ENCODE measurements at regions not wholly inside any gene's neighbourhood (a gene's known extent, or its start where the extent isn't known, plus 50 kb on each side); places are given as distances from the start of the nearest gene placed in this dataset.

- DNase-seq (ENCODE audit: low read depth), result no peak
Measured at GRCh38 chr6:48818052-48818412, 645.0 kb downstream of the MMUT start.

GRCh38 chr6:48817333-48818051 lies 645.6 kb downstream of the MMUT start:
- no peak for DNase-seq (ENCODE audit: low read depth)

GRCh38 chr6:48814957-48815356 lies 648.1 kb downstream of the MMUT start:
- DNase-seq (ENCODE audit: low read depth), result no peak

GRCh38 chr6:48813836-48814235 lies 649.2 kb downstream of the MMUT start:
- DNase-seq (ENCODE audit: low read depth), result no peak

- no peak for DNase-seq (ENCODE audit: low read depth)
Measured at GRCh38 chr6:48809700-48810099, 653.4 kb downstream of the MMUT start.

- no peak for DNase-seq (ENCODE audit: low read depth)
Measured at GRCh38 chr6:48809245-48809644, 653.8 kb downstream of the MMUT start.

GRCh38 chr6:48798296-48798695 lies 664.8 kb downstream of the MMUT start:
- DNase-seq (ENCODE audit: low read depth), result no peak

GRCh38 chr6:48782225-48782624 lies 671.2 kb upstream of the PTCHD4 start:
- no peak for DNase-seq (ENCODE audit: low read depth)

GRCh38 chr6:48777411-48777810 lies 666.4 kb upstream of the PTCHD4 start:
- DNase-seq (ENCODE audit: low read depth), result no peak

GRCh38 chr6:48775157-48775556 lies 664.2 kb upstream of the PTCHD4 start:
- no peak for DNase-seq (ENCODE audit: low read depth)

GRCh38 chr6:48774276-48774675 lies 663.3 kb upstream of the PTCHD4 start:
- DNase-seq (ENCODE audit: low read depth), result no peak

GRCh38 chr6:48766349-48766748 lies 655.4 kb upstream of the PTCHD4 start:
- no peak for DNase-seq (ENCODE audit: low read depth)

- DNase-seq (ENCODE audit: low read depth), result no peak
Measured at GRCh38 chr6:48765352-48765961, 654.5 kb upstream of the PTCHD4 start.

GRCh38 chr6:48764286-48765044 lies 653.5 kb upstream of the PTCHD4 start:
- DNase-seq (ENCODE audit: low read depth), result no peak

GRCh38 chr6:48757661-48758060 lies 646.7 kb upstream of the PTCHD4 start:
- DNase-seq (ENCODE audit: low read depth), result no peak

- DNase-seq (ENCODE audit: low read depth), result no peak
Measured at GRCh38 chr6:48755315-48755714, 644.3 kb upstream of the PTCHD4 start.

GRCh38 chr6:48754641-48755040 lies 643.6 kb upstream of the PTCHD4 start:
- DNase-seq (ENCODE audit: low read depth), result no peak

GRCh38 chr6:48750861-48751260 lies 639.9 kb upstream of the PTCHD4 start:
- no peak for DNase-seq (ENCODE audit: low read depth)

- DNase-seq (ENCODE audit: low read depth), result no peak
Measured at GRCh38 chr6:48747471-48747870, 636.5 kb upstream of the PTCHD4 start.

- DNase-seq (ENCODE audit: low read depth), result no peak
Measured at GRCh38 chr6:48747040-48747439, 636.0 kb upstream of the PTCHD4 start.

GRCh38 chr6:48744948-48745347 lies 634.0 kb upstream of the PTCHD4 start:
- DNase-seq (ENCODE audit: low read depth), result no peak

- DNase-seq (ENCODE audit: low read depth), result no peak
Measured at GRCh38 chr6:48743738-48744137, 632.7 kb upstream of the PTCHD4 start.

- no peak for DNase-seq (ENCODE audit: low read depth)
Measured at GRCh38 chr6:48736501-48737206, 625.7 kb upstream of the PTCHD4 start.

All from CMK (cell line).